ENCODE measurements at regions not wholly inside any gene's neighbourhood (a gene's known extent, or its start where the extent isn't known, plus 50 kb on each side); places are given as distances from the start of the nearest gene placed in this dataset.
"Not testable (repeated sequence)": the region's sequence is repeated elsewhere in the genome, so short reads cannot be mapped to it uniquely, and the experiment has no call there.

DNA sequence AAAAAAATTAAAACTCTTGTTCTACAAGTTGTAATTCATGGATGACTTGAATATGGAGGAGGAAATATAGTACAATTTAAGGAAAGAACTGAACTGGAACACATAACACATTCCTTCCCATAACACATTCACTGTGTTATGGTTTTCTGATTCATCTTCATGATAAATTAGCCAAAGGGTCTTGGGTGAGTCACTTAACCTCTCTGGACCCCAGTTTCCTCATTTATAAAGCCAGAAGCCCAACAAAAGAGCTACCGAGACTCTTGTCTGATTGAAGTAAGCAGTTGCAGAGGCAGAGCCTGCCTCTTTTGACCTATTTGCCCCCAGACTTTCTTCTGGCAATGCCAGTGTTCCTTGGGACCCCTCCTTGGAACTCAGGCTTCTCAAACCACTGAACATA lies 161.9 kb upstream of the KCTD3 start:
- DNase-seq: no peak
- H3K4me1 ChIP-seq (ENCODE audit: control insufficient read depth, insufficient read depth, low read length): no peaks in the 10 kb centered on the region
- Mint-ChIP-seq H3K27ac (no peak overlapping the region), H3K27me3 (ENCODE audit: insufficient read depth) (no peaks in the 10 kb centered on the region), H3K9me3 (no peaks in the 10 kb centered on the region), H3K4me1 (peaks cover 10% of the 10 kb centered on the region), H3K4me3 (no peak overlapping the region), H3K36me3 (ENCODE audit: low read depth) (no peaks in the 10 kb centered on the region)
- H3K27ac ChIP-seq (ENCODE audit: low read depth, low read length): no peak overlapping the region
- no peaks in the 10 kb centered on the region for H3K36me3 ChIP-seq (ENCODE audit: control insufficient read depth, insufficient read depth, low read length)
- 82 to 90% methylated on average over 1 of the region's 1 CpG for whole genome bisulfite sequencing, 2 experiments (ENCODE audit: insufficient coverage in 1 of 2, insufficient read length in 1 of 2)
- H3K9me3 ChIP-seq (ENCODE audit: control insufficient read depth, low read length): no peaks in the 10 kb centered on the region
- H3K4me3 ChIP-seq (ENCODE audit: low read length): no peak overlapping the region
- no peak overlapping the region for H3K9ac ChIP-seq (ENCODE audit: extremely low read depth, low read length, poor library complexity, severe bottlenecking)
- TF ChIP-seq, protein P1, sequence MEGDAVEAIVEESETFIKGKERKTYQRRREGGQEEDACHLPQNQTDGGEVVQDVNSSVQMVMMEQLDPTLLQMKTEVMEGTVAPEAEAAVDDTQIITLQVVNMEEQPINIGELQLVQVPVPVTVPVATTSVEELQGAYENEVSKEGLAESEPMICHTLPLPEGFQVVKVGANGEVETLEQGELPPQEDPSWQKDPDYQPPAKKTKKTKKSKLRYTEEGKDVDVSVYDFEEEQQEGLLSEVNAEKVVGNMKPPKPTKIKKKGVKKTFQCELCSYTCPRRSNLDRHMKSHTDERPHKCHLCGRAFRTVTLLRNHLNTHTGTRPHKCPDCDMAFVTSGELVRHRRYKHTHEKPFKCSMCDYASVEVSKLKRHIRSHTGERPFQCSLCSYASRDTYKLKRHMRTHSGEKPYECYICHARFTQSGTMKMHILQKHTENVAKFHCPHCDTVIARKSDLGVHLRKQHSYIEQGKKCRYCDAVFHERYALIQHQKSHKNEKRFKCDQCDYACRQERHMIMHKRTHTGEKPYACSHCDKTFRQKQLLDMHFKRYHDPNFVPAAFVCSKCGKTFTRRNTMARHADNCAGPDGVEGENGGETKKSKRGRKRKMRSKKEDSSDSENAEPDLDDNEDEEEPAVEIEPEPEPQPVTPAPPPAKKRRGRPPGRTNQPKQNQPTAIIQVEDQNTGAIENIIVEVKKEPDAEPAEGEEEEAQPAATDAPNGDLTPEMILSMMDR (conservative IDR thresholded peaks at IDR 0.05): no peak
- no peaks in the 10 kb centered on the region for H3K27me3 ChIP-seq (ENCODE audit: control insufficient read depth, insufficient read depth, low read length, poor library complexity, severe bottlenecking)

DNA sequence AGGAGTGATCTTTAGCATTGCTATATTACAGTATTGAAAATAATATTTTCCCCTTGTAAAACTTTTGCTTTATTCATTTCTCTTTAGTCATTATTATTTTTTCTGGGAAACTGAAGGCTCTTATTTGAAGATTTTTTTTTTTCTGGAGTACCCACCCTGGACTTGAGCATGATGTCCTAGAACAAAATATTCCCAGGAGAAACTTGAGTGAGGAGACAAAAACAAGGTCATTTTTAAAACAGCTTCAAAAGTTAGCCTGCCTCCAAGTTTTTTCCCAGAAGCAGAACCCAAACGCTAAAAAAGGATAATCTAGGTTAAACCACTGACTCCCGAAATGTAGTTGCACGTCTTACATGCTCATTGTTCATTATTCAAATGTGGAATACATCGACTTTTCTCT lies 160.2 kb upstream of the KCTD3 start:
- Mint-ChIP-seq H3K9me3 (no peaks in the 10 kb centered on the region), H3K4me3 (no peak overlapping the region), H3K27me3 (ENCODE audit: insufficient read depth) (no peaks in the 10 kb centered on the region), H3K27ac (no peak overlapping the region), H3K36me3 (ENCODE audit: low read depth) (no peaks in the 10 kb centered on the region), H3K4me1 (peaks cover 22% of the 10 kb centered on the region)
- Histone ChIP-seq H3K9ac (ENCODE audit: extremely low read depth, low read length, poor library complexity, severe bottlenecking) (no peak overlapping the region), H3K27ac (ENCODE audit: low read depth, low read length) (no peak overlapping the region), H3K4me1 (ENCODE audit: control insufficient read depth, insufficient read depth, low read length) (no peaks in the 10 kb centered on the region), H3K36me3 (ENCODE audit: control insufficient read depth, insufficient read depth, low read length) (no peaks in the 10 kb centered on the region), H3K9me3 (ENCODE audit: control insufficient read depth, low read length) (no peaks in the 10 kb centered on the region), H3K27me3 (ENCODE audit: control insufficient read depth, insufficient read depth, low read length, poor library complexity, severe bottlenecking) (no peaks in the 10 kb centered on the region), H3K4me3 (ENCODE audit: low read length) (no peak overlapping the region)
- DNase-seq: no peak
- TF ChIP-seq, protein P1 (conservative IDR thresholded peaks at IDR 0.05): no peak
- WGBS, 2 experiments (ENCODE audit: insufficient coverage in 1 of 2, insufficient read length in 1 of 2): 95 to 98% methylated on average over 4 of the region's 4 CpGs

DNA sequence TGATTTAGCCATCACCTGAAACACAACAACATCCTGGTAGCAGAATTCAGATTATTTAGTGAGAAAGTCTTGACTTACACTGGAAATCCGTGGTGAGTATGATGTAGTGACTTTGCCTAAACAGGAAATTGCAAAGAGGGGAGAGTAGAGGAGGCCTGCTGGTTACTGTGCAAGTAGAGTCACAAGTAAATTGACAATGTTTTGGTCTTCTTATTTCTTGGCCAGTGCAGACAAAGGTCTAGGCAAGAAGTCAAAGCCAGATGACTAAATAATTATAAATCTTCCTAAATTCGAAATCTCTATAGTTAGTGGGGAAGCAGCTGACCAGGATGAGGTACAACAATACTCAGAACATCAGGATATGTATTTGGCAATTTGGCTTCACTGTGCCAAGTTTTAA lies 159.5 kb upstream of the KCTD3 start:
- no peak overlapping the region for H3K9ac ChIP-seq (ENCODE audit: extremely low read depth, low read length, poor library complexity, severe bottlenecking)
- no peaks in the 10 kb centered on the region for H3K9me3 Mint-ChIP-seq
- DNase-seq: no peak
- no peak overlapping the region for H3K4me3 ChIP-seq (ENCODE audit: low read length)
- 52 to 70% methylated on average over 2 of the region's 2 CpGs for WGBS, 2 experiments (ENCODE audit: insufficient coverage in 1 of 2, insufficient read length in 1 of 2)
- no peak overlapping the region for H3K27ac Mint-ChIP-seq
- H3K36me3 Mint-ChIP-seq (ENCODE audit: low read depth): no peaks in the 10 kb centered on the region
- H3K4me1 ChIP-seq (ENCODE audit: control insufficient read depth, insufficient read depth, low read length): no peaks in the 10 kb centered on the region
- H3K36me3 ChIP-seq (ENCODE audit: control insufficient read depth, insufficient read depth, low read length): no peaks in the 10 kb centered on the region
- H3K4me3 Mint-ChIP-seq: no peak overlapping the region
- no peak overlapping the region for H3K27ac ChIP-seq (ENCODE audit: low read depth, low read length)
- H3K4me1 Mint-ChIP-seq: peaks cover 28% of the 10 kb centered on the region
- TF ChIP-seq, protein P1 (conservative IDR thresholded peaks at IDR 0.05): no peak
- H3K9me3 ChIP-seq (ENCODE audit: control insufficient read depth, low read length): no peaks in the 10 kb centered on the region
- no peaks in the 10 kb centered on the region for H3K27me3 ChIP-seq (ENCODE audit: control insufficient read depth, insufficient read depth, low read length, poor library complexity, severe bottlenecking)
- no peaks in the 10 kb centered on the region for H3K27me3 Mint-ChIP-seq (ENCODE audit: insufficient read depth)

DNA sequence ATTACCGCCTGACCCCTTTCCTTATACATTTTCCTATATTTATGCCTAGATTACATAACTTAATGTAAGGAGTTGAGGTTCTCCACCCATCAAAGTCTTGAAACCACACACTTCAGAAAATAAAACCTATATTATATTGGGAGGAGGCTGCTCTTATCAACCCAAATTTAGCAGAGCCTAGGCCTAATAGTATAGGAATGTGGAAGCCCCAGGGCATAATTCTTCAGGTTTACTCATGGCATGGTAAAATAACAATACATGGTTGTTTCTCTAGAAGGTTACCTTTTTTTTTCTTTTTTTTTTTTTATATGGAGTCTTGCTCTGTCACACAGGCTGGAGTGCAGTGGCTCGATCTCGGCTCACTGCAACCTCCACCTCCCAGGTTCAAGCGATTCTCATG lies 157.6 kb upstream of the KCTD3 start:
- H3K4me3 Mint-ChIP-seq; H3K27ac Mint-ChIP-seq; H3K4me1 ChIP-seq (ENCODE audit: control insufficient read depth, insufficient read depth, low read length); DNase-seq; H3K4me3 ChIP-seq (ENCODE audit: low read length); H3K27me3 Mint-ChIP-seq (ENCODE audit: insufficient read depth); H3K9me3 ChIP-seq (ENCODE audit: control insufficient read depth, low read length); H3K27me3 ChIP-seq (ENCODE audit: control insufficient read depth, insufficient read depth, low read length, poor library complexity, severe bottlenecking); H3K9ac ChIP-seq (ENCODE audit: extremely low read depth, low read length, poor library complexity, severe bottlenecking); H3K27ac ChIP-seq (ENCODE audit: low read depth, low read length); H3K36me3 Mint-ChIP-seq (ENCODE audit: low read depth); H3K36me3 ChIP-seq (ENCODE audit: control insufficient read depth, insufficient read depth, low read length); H3K9me3 Mint-ChIP-seq: not testable (repeated sequence)
- 94 to 97% methylated on average over 3 of the region's 4 CpGs for WGBS, 2 experiments (ENCODE audit: insufficient coverage in 1 of 2, insufficient read length in 1 of 2)
- H3K4me1 Mint-ChIP-seq: peaks cover 38% of the 10 kb centered on the region

DNA sequence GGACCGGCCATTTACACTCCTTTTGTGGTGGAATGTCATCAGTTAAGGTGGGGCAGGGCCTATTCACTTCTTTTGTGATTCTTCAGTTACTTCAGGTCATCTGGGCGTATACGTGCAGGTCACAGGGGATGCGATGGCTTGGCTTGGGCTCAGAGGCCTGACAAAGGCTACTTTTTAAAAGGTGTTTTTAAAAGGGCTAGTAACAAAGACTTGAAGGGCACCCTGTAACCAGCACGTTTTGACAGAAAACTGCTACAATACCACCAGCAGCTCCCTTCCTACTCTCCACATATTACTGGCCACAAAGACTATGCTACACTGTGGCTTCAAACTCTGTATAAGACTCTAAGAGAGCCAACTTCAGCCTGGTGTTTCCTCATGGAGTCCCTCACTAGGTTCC lies 151.6 kb upstream of the KCTD3 start:
- H3K9me3 ChIP-seq (ENCODE audit: control insufficient read depth, low read length); H3K27ac ChIP-seq (ENCODE audit: low read depth, low read length); H3K4me3 ChIP-seq (ENCODE audit: low read length); H3K9me3 Mint-ChIP-seq; H3K4me1 ChIP-seq (ENCODE audit: control insufficient read depth, insufficient read depth, low read length); H3K36me3 Mint-ChIP-seq (ENCODE audit: low read depth); H3K36me3 ChIP-seq (ENCODE audit: control insufficient read depth, insufficient read depth, low read length); H3K27me3 Mint-ChIP-seq (ENCODE audit: insufficient read depth); H3K27me3 ChIP-seq (ENCODE audit: control insufficient read depth, insufficient read depth, low read length, poor library complexity, severe bottlenecking); H3K9ac ChIP-seq (ENCODE audit: extremely low read depth, low read length, poor library complexity, severe bottlenecking): not testable (repeated sequence)
- DNase-seq: peak; percentile 62
- WGBS, 2 experiments (ENCODE audit: insufficient coverage in 1 of 2, insufficient read length in 1 of 2): 78 to 100% methylated on average over 2 to 5 of the region's 5 CpGs
- peaks cover 59% of the 10 kb centered on the region for H3K4me1 Mint-ChIP-seq
- peak overlapping the region; percentile 74 for H3K4me3 Mint-ChIP-seq
- peak overlapping the region; percentile 94 for H3K27ac Mint-ChIP-seq

Data from endodermal cell (in vitro differentiated cells).